ENCODE measurements at regions not wholly inside any gene's neighbourhood (a gene's known extent, or its start where the extent isn't known, plus 50 kb on each side); places are given as distances from the start of the nearest gene placed in this dataset.

- no peak for TF ChIP-seq CTCF (conservative IDR thresholded peaks at IDR 0.05; ENCODE audit: low read depth in 2 of 2)
- TF ChIP-seq ZNF114 (CRISPR knock-in tag; IDR thresholded peaks at IDR 0.05): no peak
- no peak for TF ChIP-seq NANOG (IDR thresholded peaks at IDR 0.05; ENCODE audit: borderline replicate concordance)
- TF ChIP-seq POLR2AphosphoS5 (IDR thresholded peaks at IDR 0.05; ENCODE audit: low read depth): no peak
- TF ChIP-seq EZH2 (IDR thresholded peaks at IDR 0.05; ENCODE audit: low read depth, unreplicated experiment): no peak
- TF ChIP-seq EZH2phosphoT487 (IDR thresholded peaks at IDR 0.05; ENCODE audit: unreplicated experiment): no peak
- TF ChIP-seq, protein P1, sequence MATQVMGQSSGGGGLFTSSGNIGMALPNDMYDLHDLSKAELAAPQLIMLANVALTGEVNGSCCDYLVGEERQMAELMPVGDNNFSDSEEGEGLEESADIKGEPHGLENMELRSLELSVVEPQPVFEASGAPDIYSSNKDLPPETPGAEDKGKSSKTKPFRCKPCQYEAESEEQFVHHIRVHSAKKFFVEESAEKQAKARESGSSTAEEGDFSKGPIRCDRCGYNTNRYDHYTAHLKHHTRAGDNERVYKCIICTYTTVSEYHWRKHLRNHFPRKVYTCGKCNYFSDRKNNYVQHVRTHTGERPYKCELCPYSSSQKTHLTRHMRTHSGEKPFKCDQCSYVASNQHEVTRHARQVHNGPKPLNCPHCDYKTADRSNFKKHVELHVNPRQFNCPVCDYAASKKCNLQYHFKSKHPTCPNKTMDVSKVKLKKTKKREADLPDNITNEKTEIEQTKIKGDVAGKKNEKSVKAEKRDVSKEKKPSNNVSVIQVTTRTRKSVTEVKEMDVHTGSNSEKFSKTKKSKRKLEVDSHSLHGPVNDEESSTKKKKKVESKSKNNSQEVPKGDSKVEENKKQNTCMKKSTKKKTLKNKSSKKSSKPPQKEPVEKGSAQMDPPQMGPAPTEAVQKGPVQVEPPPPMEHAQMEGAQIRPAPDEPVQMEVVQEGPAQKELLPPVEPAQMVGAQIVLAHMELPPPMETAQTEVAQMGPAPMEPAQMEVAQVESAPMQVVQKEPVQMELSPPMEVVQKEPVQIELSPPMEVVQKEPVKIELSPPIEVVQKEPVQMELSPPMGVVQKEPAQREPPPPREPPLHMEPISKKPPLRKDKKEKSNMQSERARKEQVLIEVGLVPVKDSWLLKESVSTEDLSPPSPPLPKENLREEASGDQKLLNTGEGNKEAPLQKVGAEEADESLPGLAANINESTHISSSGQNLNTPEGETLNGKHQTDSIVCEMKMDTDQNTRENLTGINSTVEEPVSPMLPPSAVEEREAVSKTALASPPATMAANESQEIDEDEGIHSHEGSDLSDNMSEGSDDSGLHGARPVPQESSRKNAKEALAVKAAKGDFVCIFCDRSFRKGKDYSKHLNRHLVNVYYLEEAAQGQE (IDR thresholded peaks at IDR 0.05; ENCODE audit: unreplicated experiment): no peak
- TF ChIP-seq JUNB (IDR thresholded peaks at IDR 0.05; ENCODE audit: unreplicated experiment): no peak
- TF ChIP-seq CREB1 (CRISPR knock-in tag; IDR thresholded peaks at IDR 0.05; ENCODE audit: low read depth): no peak
Observed at GRCh38 chr9:13457795-13458194, 178.3 kb upstream of the MPDZ start.

Data from GM23338 (cell line).